Body of pancreas (tissue), 4 donors: ENCODE measurements at regions not wholly inside any gene's neighbourhood (a gene's known extent, or its start where the extent isn't known, plus 50 kb on each side); places are given as distances from the start of the nearest gene placed in this dataset.

ENCODE experiments used
- ATAC-seq: fragments of 150-250 bp; one replicate; pipeline ENCODE4 v1.9.1; 2016
- DNase-seq, 4 donors: peaks; one replicate each; pipeline ENCODE4 v3.0.0-alpha.2; 2019
- H3K27ac ChIP-seq, 4 donors: fragments of 200-600 bp; sonication (generic); 1 replicate in 3 of 4; 2 replicates in 1 of 4; pipeline versions ENCODE4 v1.5.1 to v1.6.1; 2016 to 2019; ENCODE audit warnings: mild to moderate bottlenecking in 1 of 4, mixed read lengths in 1 of 4, moderate library complexity in 1 of 4
- H3K27me3 ChIP-seq, 2 donors: fragments of 200-600 bp; sonication (generic); one replicate each; pipeline ENCODE4 v1.6.0; 2016; ENCODE audit warnings: mild to moderate bottlenecking in 1 of 2
- H3K36me3 ChIP-seq, 2 donors: fragments of 200-600 bp; sonication (generic); replicated peaks in 1 of 2; 2 replicates each; pipeline ENCODE4 v1.5.1; 2016; ENCODE audit warnings: low read depth in 2 of 2; ENCODE audit not compliant: insufficient read depth in 1 of 2
- H3K4me1 ChIP-seq: fragments of 200-600 bp; sonication (generic); one replicate; pipeline ENCODE4 v1.6.0; 2016
- H3K4me3 ChIP-seq, 2 donors: fragments of 200-600 bp; sonication (generic); 1 replicate in 1 of 2; 2 replicates in 1 of 2; pipeline ENCODE4 v1.5.1; 2016 to 2019
- H3K9me3 ChIP-seq, 3 donors: fragments of 200-600 bp; sonication (generic); 1 replicate in 2 of 3; 2 replicates in 1 of 3; pipeline ENCODE4 v1.5.1; 2016
- POLR2A ChIP-seq, 3 donors: fragments of 450-650 bp; IDR thresholded peaks; one replicate each; pipeline ENCODE4 v1.6.1; 2016; ENCODE audit warnings: antibody characterized with exemption in 3 of 3, mild to moderate bottlenecking in 2 of 3
- WGBS, 2 donors: methylation state at CpG; one replicate each; pipeline ENCODE4 v1.1.5; 2017; 5-methylcytosine and 5-hydroxymethylcytosine counted together
- intact Hi-C: fragments of 100-400 bp; cut with DNase I; formaldehyde crosslinking; loops from one replicate; pipeline ENCODE4 v1.15.1; 2023
- TF ChIP-seq, protein P1 (sequence below), 7 experiments: fragments of 450-650 bp in 4 of 7; fragments of 200-600 bp in 3 of 7; sonication (generic) in 3 of 7; IDR thresholded peaks; one replicate each; pipeline ENCODE4 v1.5.1; 2016 to 2019; ENCODE audit warnings: antibody characterized with exemption in 7 of 7

DNA sequence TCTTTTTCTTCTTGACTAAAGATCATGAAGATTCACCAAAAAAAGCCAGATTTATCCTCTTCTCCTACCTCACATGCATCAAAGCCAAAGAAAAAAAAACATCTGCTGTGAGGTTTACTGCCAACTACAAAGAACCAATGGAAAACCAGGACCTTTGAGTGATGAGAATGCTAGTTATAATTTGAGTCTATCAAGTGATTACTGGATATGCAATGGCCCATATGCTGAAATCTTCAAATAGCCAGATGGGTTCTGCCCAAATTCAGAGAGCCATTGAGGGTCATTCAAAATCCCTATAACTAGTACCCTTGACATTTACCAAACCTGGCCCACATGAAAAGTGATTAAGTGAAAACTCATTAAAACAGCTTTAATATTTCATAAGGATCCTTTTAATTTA is 78.4 kb upstream of the ACO1 start:
- H3K4me1 ChIP-seq = no peaks in the 10 kb centered on the region
- ATAC-seq = no peak
- DNase-seq = no peak
- TF ChIP-seq, protein P1, sequence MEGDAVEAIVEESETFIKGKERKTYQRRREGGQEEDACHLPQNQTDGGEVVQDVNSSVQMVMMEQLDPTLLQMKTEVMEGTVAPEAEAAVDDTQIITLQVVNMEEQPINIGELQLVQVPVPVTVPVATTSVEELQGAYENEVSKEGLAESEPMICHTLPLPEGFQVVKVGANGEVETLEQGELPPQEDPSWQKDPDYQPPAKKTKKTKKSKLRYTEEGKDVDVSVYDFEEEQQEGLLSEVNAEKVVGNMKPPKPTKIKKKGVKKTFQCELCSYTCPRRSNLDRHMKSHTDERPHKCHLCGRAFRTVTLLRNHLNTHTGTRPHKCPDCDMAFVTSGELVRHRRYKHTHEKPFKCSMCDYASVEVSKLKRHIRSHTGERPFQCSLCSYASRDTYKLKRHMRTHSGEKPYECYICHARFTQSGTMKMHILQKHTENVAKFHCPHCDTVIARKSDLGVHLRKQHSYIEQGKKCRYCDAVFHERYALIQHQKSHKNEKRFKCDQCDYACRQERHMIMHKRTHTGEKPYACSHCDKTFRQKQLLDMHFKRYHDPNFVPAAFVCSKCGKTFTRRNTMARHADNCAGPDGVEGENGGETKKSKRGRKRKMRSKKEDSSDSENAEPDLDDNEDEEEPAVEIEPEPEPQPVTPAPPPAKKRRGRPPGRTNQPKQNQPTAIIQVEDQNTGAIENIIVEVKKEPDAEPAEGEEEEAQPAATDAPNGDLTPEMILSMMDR (IDR thresholded peaks at IDR 0.05) = no peak
- TF ChIP-seq POLR2A (IDR thresholded peaks at IDR 0.05) = no peak
- H3K27ac ChIP-seq = no peak overlapping the region
- H3K36me3 ChIP-seq = no peaks in the 10 kb centered on the region
- H3K4me3 ChIP-seq = no peak overlapping the region
- intact Hi-C loops = no loop called here
- H3K27me3 ChIP-seq = no peaks in the 10 kb centered on the region
- no peaks in the 10 kb centered on the region for H3K9me3 ChIP-seq

DNA sequence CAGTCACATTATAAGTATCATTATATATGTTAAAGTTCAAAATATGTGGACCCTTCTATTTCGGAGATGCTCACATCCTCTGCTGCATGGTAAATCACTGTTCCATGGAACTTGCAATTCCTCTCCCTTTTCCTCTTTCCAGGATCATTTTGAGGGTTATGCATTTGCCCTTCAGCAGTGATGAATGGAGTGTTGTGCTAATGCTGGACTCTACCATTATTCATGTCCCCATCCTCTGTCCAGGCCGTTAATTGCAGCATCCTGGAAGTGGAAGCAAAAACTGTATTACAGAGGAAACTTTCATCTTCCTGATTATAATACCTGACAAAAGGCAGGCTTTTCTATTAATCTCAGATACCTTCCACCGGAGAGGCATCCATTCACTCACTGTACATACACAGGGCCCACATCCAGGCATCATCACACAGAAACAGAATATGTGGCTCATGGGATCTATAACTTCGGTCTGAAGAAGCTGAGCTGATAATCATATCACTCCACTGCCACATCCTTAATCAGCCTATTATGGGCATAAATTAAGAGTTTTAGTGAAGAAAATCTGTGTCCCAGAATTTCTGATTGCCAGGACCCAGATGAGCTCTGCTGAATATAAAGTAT is 65.0 kb upstream of the ACO1 start:
- intact Hi-C loops = no loop called here
- WGBS, 2 donors = 57 to 64% methylated on average over 4 of the region's 4 CpGs
- no peaks in the 10 kb centered on the region for H3K27me3 ChIP-seq
- DNase-seq (no peak), ATAC-seq (no peak)
- H3K4me3 ChIP-seq = no peak overlapping the region
- H3K36me3 ChIP-seq = no peaks in the 10 kb centered on the region
- no peak overlapping the region for H3K27ac ChIP-seq
- no peaks in the 10 kb centered on the region for H3K4me1 ChIP-seq
- no peak for TF ChIP-seq POLR2A (IDR thresholded peaks at IDR 0.05)
- TF ChIP-seq, protein P1 (IDR thresholded peaks at IDR 0.05) = no peak
- peaks cover 0 to 4% (median 0%) of the 10 kb centered on the region in 3 donors for H3K9me3 ChIP-seq

DNA sequence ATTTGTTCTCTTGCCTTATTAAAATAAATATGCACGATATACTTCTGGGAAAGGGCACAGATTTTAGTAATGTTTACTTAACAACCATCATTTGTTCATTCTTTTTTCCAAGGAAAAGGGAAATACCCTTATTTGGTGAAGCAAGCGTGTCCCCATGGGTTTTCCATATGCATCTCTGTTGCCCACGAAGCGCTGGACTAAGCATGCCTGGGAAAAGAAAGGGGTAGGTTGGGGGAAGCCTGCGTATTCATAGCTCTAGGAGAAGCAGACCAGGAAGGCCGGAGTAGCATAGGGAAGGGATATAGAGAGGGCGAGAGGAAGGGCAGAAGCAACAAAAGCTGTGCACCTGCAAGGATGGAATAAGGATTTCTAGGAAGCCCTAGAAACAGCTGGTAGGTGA is 61.8 kb upstream of the ACO1 start:
- no peaks in the 10 kb centered on the region for H3K36me3 ChIP-seq
- H3K4me1 ChIP-seq = no peaks in the 10 kb centered on the region
- 55 to 58% methylated on average over 7 of the region's 7 CpGs for WGBS, 2 donors
- ATAC-seq = no peak
- TF ChIP-seq POLR2A (IDR thresholded peaks at IDR 0.05) = no peak
- TF ChIP-seq, protein P1 (IDR thresholded peaks at IDR 0.05) = no peak
- H3K27ac ChIP-seq = no peak overlapping the region
- intact Hi-C loops = no loop called here
- no peak overlapping the region for H3K4me3 ChIP-seq
- no peaks in the 10 kb centered on the region for H3K9me3 ChIP-seq
- H3K27me3 ChIP-seq = no peaks in the 10 kb centered on the region
- no peak for DNase-seq

DNA sequence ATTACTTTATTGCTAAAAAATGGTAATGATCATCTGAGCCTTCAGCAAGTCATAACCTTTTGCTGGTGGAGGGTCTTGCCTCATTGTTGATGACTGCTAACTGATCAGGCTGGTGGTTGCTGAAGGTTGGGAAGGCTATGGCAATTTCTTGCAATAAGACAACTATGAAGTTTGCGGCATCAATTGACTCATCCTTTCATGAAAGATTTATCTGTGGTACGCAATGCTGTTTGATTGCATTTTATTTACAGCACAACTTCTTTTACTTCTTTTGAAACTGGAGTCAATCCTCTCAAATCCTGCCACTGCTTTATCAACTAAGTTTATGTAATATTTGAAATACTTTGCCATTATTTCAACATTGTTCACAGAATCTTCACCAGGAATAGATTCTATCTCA is 58.3 kb upstream of the ACO1 start:
- Histone ChIP-seq H3K9me3 (no peaks in the 10 kb centered on the region), H3K4me3 (no peak overlapping the region), H3K27me3 (no peaks in the 10 kb centered on the region), H3K4me1 (no peaks in the 10 kb centered on the region), H3K36me3 (no peaks in the 10 kb centered on the region), H3K27ac (no peak overlapping the region)
- intact Hi-C loops = no loop called here
- DNase-seq (no peak), ATAC-seq (no peak)
- TF ChIP-seq, protein P1 (IDR thresholded peaks at IDR 0.05) = no peak
- no peak for TF ChIP-seq POLR2A (IDR thresholded peaks at IDR 0.05)
- 83 to 86% methylated on average over 2 of the region's 2 CpGs for WGBS, 2 donors

DNA sequence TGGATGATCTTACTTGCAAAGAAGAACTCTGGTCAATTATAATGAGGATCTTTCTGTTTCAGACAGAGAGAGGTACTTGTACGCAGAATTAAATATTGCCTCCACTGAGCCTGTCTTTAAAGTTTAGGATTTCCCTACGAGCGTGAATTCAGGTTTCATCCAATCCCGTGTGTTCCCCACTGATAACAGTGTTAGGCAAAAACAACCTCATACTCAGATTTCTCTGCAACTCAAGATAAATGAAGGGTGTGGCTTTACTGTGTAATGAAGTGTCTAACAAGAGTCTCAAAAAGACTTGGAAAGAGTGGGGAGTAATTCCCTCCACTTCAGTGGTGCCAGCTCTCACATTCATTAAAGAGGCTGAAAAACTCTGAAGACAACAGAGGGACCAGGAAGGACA is 53.2 kb upstream of the ACO1 start:
- Histone ChIP-seq H3K4me1 (no peaks in the 10 kb centered on the region), H3K9me3 (no peaks in the 10 kb centered on the region), H3K36me3 (no peaks in the 10 kb centered on the region), H3K27me3 (no peaks in the 10 kb centered on the region), H3K27ac (no peak overlapping the region), H3K4me3 (no peak overlapping the region)
- TF ChIP-seq, protein P1 (IDR thresholded peaks at IDR 0.05) = no peak
- TF ChIP-seq POLR2A (IDR thresholded peaks at IDR 0.05) = no peak
- intact Hi-C loops = no loop called here
- 58 to 72% methylated on average over 4 of the region's 4 CpGs for WGBS, 2 donors
- no peak for ATAC-seq
- DNase-seq = no peak
